Neural cell (in vitro differentiated cells): ENCODE measurements at regions not wholly inside any gene's neighbourhood (a gene's known extent, or its start where the extent isn't known, plus 50 kb on each side); places are given as distances from the start of the nearest gene placed in this dataset.

Experiments used
- H2AFZ ChIP-seq: fragments of 200-600, 300-800 bp; sonication (generic), shearing (Covaris generic); 2 replicates; pipeline ENCODE4 v1.6.0; 2014; ENCODE audit warnings: low read depth, mild to moderate bottlenecking, antibody characterized with exemption, low read length, moderate library complexity
- H3F3A ChIP-seq: fragments of 200-600 bp; shearing (Covaris generic); 2 replicates; pipeline ENCODE4 v1.6.1; 2016; ENCODE audit warnings: mild to moderate bottlenecking, moderate library complexity, mixed read lengths, antibody characterized with exemption, low read length; ENCODE audit not compliant: insufficient read depth, poor library complexity, severe bottlenecking
- H3K27ac ChIP-seq: fragments of 200-600, 300-800 bp; sonication (generic), shearing (Covaris generic); 2 replicates; pipeline ENCODE4 v1.5.1; 2014; ENCODE audit warnings: mild to moderate bottlenecking, low read length, moderate library complexity
- H3K27me3 ChIP-seq: fragments of 300-800, 200-600 bp; sonication (generic), shearing (Covaris generic); 2 replicates; pipeline ENCODE4 v1.6.0; 2014; ENCODE audit warnings: mild to moderate bottlenecking, low read depth, low read length, moderate library complexity; ENCODE audit not compliant: insufficient read depth
- H3K36me3 ChIP-seq: fragments of 300-800, 200-600 bp; sonication (generic), shearing (Covaris generic); 2 replicates; pipeline ENCODE4 v1.5.1; 2014; ENCODE audit warnings: mild to moderate bottlenecking, antibody characterized with exemption, low read length, moderate library complexity; ENCODE audit not compliant: insufficient read depth
- H3K4me2 ChIP-seq: fragments of 300-800, 200-600 bp; sonication (generic), shearing (Covaris generic); 2 replicates; pipeline ENCODE4 v1.6.0; 2014; ENCODE audit warnings: mild to moderate bottlenecking, low read length
- H3K4me3 ChIP-seq: fragments of 300-800, 200-600 bp; sonication (generic), shearing (Covaris generic); 2 replicates; pipeline ENCODE4 v1.5.1; 2014; ENCODE audit warnings: mild to moderate bottlenecking, low read length, moderate library complexity
- H3K79me2 ChIP-seq: fragments of 200-600 bp; shearing (Covaris generic); replicated peaks from 2 replicates; pipeline ENCODE4 v1.6.0; 2014; ENCODE audit warnings: mild to moderate bottlenecking, low read length, moderate library complexity; ENCODE audit not compliant: insufficient read depth
- H3K9ac ChIP-seq: fragments of 300-800, 200-600 bp; sonication (generic), shearing (Covaris generic); 2 replicates; pipeline ENCODE4 v1.6.1; 2016; ENCODE audit warnings: mild to moderate bottlenecking, low read length, mixed read lengths
- H3K9me2 ChIP-seq: fragments of 200-600 bp; shearing (Covaris generic); 2 replicates; pipeline ENCODE4 v1.6.1; 2016; ENCODE audit warnings: mild to moderate bottlenecking, low read length, mixed read lengths; ENCODE audit not compliant: insufficient read depth
- H3K9me3 ChIP-seq: fragments of 200-600, 300-800 bp; sonication (generic), shearing (Covaris generic); 2 replicates; pipeline ENCODE4 v1.6.1; 2016; ENCODE audit warnings: mild to moderate bottlenecking, mixed run types, low read length, moderate library complexity, mixed read lengths
- H4K20me1 ChIP-seq: fragments of 200-600 bp; shearing (Covaris generic); 2 replicates; pipeline ENCODE4 v1.6.1; 2016; ENCODE audit warnings: mild to moderate bottlenecking, mixed run types; ENCODE audit not compliant: insufficient read depth
- EP300 ChIP-seq: fragments of 450-650 bp; conservative IDR thresholded peaks from 2 replicates; pipeline ENCODE4 v1.6.1; 2014; ENCODE audit warnings: antibody characterized with exemption, mild to moderate bottlenecking, moderate library complexity; ENCODE audit not compliant: poor library complexity, severe bottlenecking
- EZH2 ChIP-seq: fragments of 200-600, 300-800 bp; shearing (Covaris generic), sonication (generic); IDR thresholded peaks from 2 replicates; pipeline ENCODE4 v1.6.1; 2014; ENCODE audit warnings: antibody characterized with exemption, low read length, borderline replicate concordance, mild to moderate bottlenecking; ENCODE audit not compliant: insufficient read depth, poor library complexity, severe bottlenecking
- MXI1 ChIP-seq: fragments of 450-650 bp; conservative IDR thresholded peaks from 2 replicates; pipeline ENCODE4 v1.6.1; 2014; ENCODE audit warnings: antibody characterized with exemption, mild to moderate bottlenecking; ENCODE audit not compliant: poor library complexity, severe bottlenecking
- POLR2AphosphoS5 ChIP-seq: IDR thresholded peaks from 2 replicates; pipeline ENCODE4 v1.6.1; 2012
- RAD21 ChIP-seq: fragments of 450-650 bp; conservative IDR thresholded peaks from 2 replicates; pipeline ENCODE4 v1.6.1; 2014; ENCODE audit warnings: antibody characterized with exemption, mild to moderate bottlenecking, moderate library complexity
- SMC3 ChIP-seq: fragments of 450-650 bp; conservative IDR thresholded peaks from 2 replicates; pipeline ENCODE4 v1.6.1; 2014; ENCODE audit warnings: antibody characterized with exemption, mild to moderate bottlenecking, moderate library complexity; ENCODE audit not compliant: poor library complexity
- TAF1 ChIP-seq: IDR thresholded peaks from 2 replicates; pipeline ENCODE4 v1.6.1; 2012; ENCODE audit warnings: low read depth
- TF ChIP-seq, protein P1 (sequence below): IDR thresholded peaks from 2 replicates; pipeline ENCODE4 v1.6.1; 2012; ENCODE audit warnings: borderline replicate concordance
- TF ChIP-seq, protein P2 (sequence below): fragments of 450-650 bp; IDR thresholded peaks from 2 replicates; pipeline ENCODE4 v1.5.1; 2014; ENCODE audit warnings: antibody characterized with exemption, mild to moderate bottlenecking, moderate library complexity; ENCODE audit not compliant: poor library complexity, severe bottlenecking

DNA sequence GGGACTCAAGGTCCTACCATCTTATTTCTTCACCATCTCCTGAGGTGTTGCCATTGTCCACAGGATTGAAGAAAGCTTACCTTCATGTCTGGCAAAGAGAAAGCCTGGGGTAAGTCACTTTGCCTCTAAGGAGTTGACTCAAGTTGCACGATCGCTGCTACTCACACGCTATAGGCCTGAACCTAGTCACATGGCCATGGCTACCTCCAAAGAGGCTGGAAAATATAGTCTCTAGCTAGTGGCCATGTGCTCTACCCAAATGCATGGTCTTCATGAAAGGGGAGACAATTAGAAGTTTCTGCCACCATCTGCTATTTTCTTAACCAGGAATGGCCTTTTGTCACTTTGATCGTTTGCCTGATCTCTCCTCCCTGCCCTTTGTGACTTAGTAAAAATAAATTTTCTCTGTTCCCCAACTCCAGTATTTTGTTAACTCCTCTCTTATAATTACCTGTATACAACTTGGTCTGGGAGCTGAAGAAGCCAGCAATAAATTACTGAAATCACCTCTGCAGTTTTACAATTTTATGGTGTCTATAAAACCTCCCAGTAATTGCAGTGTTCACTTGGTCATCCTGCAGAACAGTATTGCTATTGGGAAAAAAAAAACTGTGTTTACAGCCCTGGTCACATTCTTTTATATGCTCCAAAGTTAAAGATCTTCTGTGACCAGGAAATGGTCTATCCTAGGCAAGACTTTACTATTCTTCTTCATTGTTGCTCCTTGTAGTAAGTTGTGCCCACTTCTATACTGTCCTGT lies 126.7 kb upstream of the TSPAN5 start:
- no peak for TF ChIP-seq TAF1
- no peak for TF ChIP-seq POLR2AphosphoS5
- TF ChIP-seq, protein P1, sequence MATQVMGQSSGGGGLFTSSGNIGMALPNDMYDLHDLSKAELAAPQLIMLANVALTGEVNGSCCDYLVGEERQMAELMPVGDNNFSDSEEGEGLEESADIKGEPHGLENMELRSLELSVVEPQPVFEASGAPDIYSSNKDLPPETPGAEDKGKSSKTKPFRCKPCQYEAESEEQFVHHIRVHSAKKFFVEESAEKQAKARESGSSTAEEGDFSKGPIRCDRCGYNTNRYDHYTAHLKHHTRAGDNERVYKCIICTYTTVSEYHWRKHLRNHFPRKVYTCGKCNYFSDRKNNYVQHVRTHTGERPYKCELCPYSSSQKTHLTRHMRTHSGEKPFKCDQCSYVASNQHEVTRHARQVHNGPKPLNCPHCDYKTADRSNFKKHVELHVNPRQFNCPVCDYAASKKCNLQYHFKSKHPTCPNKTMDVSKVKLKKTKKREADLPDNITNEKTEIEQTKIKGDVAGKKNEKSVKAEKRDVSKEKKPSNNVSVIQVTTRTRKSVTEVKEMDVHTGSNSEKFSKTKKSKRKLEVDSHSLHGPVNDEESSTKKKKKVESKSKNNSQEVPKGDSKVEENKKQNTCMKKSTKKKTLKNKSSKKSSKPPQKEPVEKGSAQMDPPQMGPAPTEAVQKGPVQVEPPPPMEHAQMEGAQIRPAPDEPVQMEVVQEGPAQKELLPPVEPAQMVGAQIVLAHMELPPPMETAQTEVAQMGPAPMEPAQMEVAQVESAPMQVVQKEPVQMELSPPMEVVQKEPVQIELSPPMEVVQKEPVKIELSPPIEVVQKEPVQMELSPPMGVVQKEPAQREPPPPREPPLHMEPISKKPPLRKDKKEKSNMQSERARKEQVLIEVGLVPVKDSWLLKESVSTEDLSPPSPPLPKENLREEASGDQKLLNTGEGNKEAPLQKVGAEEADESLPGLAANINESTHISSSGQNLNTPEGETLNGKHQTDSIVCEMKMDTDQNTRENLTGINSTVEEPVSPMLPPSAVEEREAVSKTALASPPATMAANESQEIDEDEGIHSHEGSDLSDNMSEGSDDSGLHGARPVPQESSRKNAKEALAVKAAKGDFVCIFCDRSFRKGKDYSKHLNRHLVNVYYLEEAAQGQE = no peak
- no peak for TF ChIP-seq RAD21
- no peak for TF ChIP-seq SMC3
- TF ChIP-seq EP300 = no peak
- TF ChIP-seq, protein P2, sequence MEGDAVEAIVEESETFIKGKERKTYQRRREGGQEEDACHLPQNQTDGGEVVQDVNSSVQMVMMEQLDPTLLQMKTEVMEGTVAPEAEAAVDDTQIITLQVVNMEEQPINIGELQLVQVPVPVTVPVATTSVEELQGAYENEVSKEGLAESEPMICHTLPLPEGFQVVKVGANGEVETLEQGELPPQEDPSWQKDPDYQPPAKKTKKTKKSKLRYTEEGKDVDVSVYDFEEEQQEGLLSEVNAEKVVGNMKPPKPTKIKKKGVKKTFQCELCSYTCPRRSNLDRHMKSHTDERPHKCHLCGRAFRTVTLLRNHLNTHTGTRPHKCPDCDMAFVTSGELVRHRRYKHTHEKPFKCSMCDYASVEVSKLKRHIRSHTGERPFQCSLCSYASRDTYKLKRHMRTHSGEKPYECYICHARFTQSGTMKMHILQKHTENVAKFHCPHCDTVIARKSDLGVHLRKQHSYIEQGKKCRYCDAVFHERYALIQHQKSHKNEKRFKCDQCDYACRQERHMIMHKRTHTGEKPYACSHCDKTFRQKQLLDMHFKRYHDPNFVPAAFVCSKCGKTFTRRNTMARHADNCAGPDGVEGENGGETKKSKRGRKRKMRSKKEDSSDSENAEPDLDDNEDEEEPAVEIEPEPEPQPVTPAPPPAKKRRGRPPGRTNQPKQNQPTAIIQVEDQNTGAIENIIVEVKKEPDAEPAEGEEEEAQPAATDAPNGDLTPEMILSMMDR = no peak
- TF ChIP-seq MXI1 = no peak
- TF ChIP-seq EZH2 = no peak
- Histone ChIP-seq H3K9ac (no peak overlapping the region), H4K20me1 (no peaks in the 10 kb centered on the region), H3K27ac (no peak overlapping the region), H3K79me2 (no peaks in the 10 kb centered on the region), H3K27me3 (no peaks in the 10 kb centered on the region), H2AFZ (no peak overlapping the region), H3K9me3 (no peaks in the 10 kb centered on the region), H3K4me2 (no peak overlapping the region), H3K4me3 (no peak overlapping the region), H3F3A (no peaks in the 10 kb centered on the region), H3K36me3 (no peaks in the 10 kb centered on the region), H3K9me2 (no peaks in the 10 kb centered on the region)

DNA sequence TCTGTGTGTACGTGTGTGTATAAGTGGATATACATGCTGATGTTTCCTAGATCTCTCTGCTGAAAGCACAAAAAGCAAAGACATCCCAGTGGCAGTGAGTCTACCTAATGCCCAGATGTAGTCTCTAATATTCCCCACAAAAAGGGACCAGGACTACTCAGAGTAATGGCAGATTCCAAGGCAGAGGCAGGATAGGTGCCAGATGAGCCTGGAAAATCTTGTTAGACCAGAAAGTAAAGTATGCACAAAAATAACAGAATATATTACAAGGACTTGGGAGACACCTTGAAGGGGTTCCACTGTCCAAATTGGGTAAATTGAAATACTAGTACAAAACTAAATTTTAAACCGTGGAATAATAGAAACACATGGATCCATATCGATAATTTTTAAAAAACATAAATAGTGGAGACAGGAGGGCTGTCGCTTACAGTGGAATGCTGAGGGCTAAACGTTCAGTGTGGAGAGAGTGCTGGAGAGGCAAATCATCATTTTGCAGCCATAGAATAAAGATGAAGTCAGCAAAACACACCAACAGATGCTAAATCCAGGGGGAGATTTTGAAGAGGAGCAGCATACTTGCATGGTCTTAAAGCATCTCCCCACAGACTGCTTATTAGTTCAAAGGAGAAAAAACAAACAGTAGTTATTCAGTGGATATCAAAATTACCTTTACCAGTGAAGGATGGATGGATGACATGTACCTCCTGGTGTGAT lies 123.4 kb upstream of the TSPAN5 start:
- TF ChIP-seq, protein P1 = no peak
- TF ChIP-seq TAF1 (no peak), MXI1 (no peak), RAD21 (no peak), SMC3 (no peak), POLR2AphosphoS5 (no peak), EP300 (no peak), EZH2 (no peak)
- TF ChIP-seq, protein P2 = no peak
- no peaks in the 10 kb centered on the region for H4K20me1 ChIP-seq
- H3K27ac ChIP-seq = no peak overlapping the region
- H3K27me3 ChIP-seq = no peaks in the 10 kb centered on the region
- H2AFZ ChIP-seq = no peak overlapping the region
- no peak overlapping the region for H3K4me2 ChIP-seq
- no peaks in the 10 kb centered on the region for H3K79me2 ChIP-seq
- no peaks in the 10 kb centered on the region for H3F3A ChIP-seq
- H3K9ac ChIP-seq = no peak overlapping the region
- no peaks in the 10 kb centered on the region for H3K36me3 ChIP-seq
- no peaks in the 10 kb centered on the region for H3K9me2 ChIP-seq
- no peak overlapping the region for H3K4me3 ChIP-seq
- no peaks in the 10 kb centered on the region for H3K9me3 ChIP-seq
